H9 (cell line): ENCODE measurements at regions not wholly inside any gene's neighbourhood (a gene's known extent, or its start where the extent isn't known, plus 50 kb on each side); places are given as distances from the start of the nearest gene placed in this dataset.

ENCODE experiments used
- DNase-seq: peaks from one replicate; pipeline ENCODE4 v3.0.0-alpha.2; 2017
- H2AFZ ChIP-seq: one replicate; pipeline ENCODE4 v1.6.1; 2013; ENCODE audit warnings: mild to moderate bottlenecking, low read length, control low read depth, moderate library complexity
- H2AK5ac ChIP-seq: 2 replicates; pipeline ENCODE4 v1.6.1; 2013; ENCODE audit warnings: low read length, control low read depth, mixed read lengths; ENCODE audit not compliant: insufficient read length
- H2BK120ac ChIP-seq: one replicate; pipeline ENCODE4 v1.6.1; 2013; ENCODE audit warnings: low read depth, mild to moderate bottlenecking, low read length, control low read depth, inconsistent platforms; ENCODE audit not compliant: poor library complexity, severe bottlenecking
- H2BK12ac ChIP-seq: 2 replicates; pipeline ENCODE4 v1.6.1; 2013; ENCODE audit warnings: low read length, control low read depth, mixed read lengths, low read depth; ENCODE audit not compliant: insufficient read length
- H2BK15ac ChIP-seq: 2 replicates; pipeline ENCODE4 v1.6.1; 2013; ENCODE audit warnings: low read depth, low read length, control low read depth
- H2BK20ac ChIP-seq: one replicate; pipeline ENCODE4 v1.6.1; 2013; ENCODE audit warnings: low read depth, mild to moderate bottlenecking, low read length, control low read depth, inconsistent platforms; ENCODE audit not compliant: poor library complexity, severe bottlenecking
- H2BK5ac ChIP-seq: 2 replicates; pipeline ENCODE4 v1.6.1; 2013; ENCODE audit warnings: low read length, control low read depth, mixed read lengths; ENCODE audit not compliant: insufficient read length
- H3K14ac ChIP-seq: 2 replicates; pipeline ENCODE4 v1.6.1; 2013; ENCODE audit warnings: low read length, control low read depth; ENCODE audit not compliant: insufficient read depth
- H3K18ac ChIP-seq: 2 replicates; pipeline ENCODE4 v1.6.1; 2013; ENCODE audit warnings: low read depth, mild to moderate bottlenecking, mixed read lengths, low read length, control low read depth; ENCODE audit not compliant: insufficient read length
- H3K23ac ChIP-seq: 2 replicates; pipeline ENCODE4 v1.6.1; 2013; ENCODE audit warnings: low read length, control low read depth, mixed read lengths, low read depth; ENCODE audit not compliant: insufficient read length
- H3K23me2 ChIP-seq: 2 replicates; pipeline ENCODE4 v1.6.1; 2013; ENCODE audit warnings: low read depth, mild to moderate bottlenecking, mixed read lengths, low read length, control low read depth; ENCODE audit not compliant: insufficient read length, poor library complexity, severe bottlenecking
- H3K27ac ChIP-seq: 2 replicates; pipeline ENCODE4 v1.5.1; 2013; ENCODE audit warnings: low read length, control low read depth, mixed read lengths, low read depth; ENCODE audit not compliant: insufficient read length
- H3K27me3 ChIP-seq: 2 replicates; pipeline ENCODE4 v1.6.1; 2013; ENCODE audit warnings: low read length, control low read depth, inconsistent platforms; ENCODE audit not compliant: insufficient read depth
- H3K4ac ChIP-seq: 2 replicates; pipeline ENCODE4 v1.6.1; 2013; ENCODE audit warnings: low read depth, mild to moderate bottlenecking, control low read depth, inconsistent platforms, low read length, moderate library complexity
- H3K4me1 ChIP-seq: 2 replicates; pipeline ENCODE4 v1.6.1; 2013; ENCODE audit warnings: low read length, control low read depth, inconsistent platforms; ENCODE audit not compliant: insufficient read depth
- H3K4me2 ChIP-seq: 2 replicates; pipeline ENCODE4 v1.6.1; 2013; ENCODE audit warnings: low read length, control low read depth, mixed read lengths; ENCODE audit not compliant: insufficient read length, insufficient read depth
- H3K56ac ChIP-seq: 2 replicates; pipeline ENCODE4 v1.6.1; 2013; ENCODE audit warnings: low read depth, mild to moderate bottlenecking, mixed read lengths, low read length, control low read depth; ENCODE audit not compliant: insufficient read length
- H3K79me1 ChIP-seq: 2 replicates; pipeline ENCODE4 v1.6.1; 2013; ENCODE audit warnings: low read depth, mild to moderate bottlenecking, moderate library complexity, low read length, control low read depth, inconsistent platforms; ENCODE audit not compliant: insufficient read depth, poor library complexity, severe bottlenecking
- H3K79me2 ChIP-seq: 2 replicates; pipeline ENCODE4 v1.6.1; 2013; ENCODE audit warnings: low read length, control low read depth, inconsistent platforms; ENCODE audit not compliant: insufficient read depth
- H3K9ac ChIP-seq: 2 replicates; pipeline ENCODE4 v1.6.1; 2013; ENCODE audit warnings: low read length, control low read depth, mixed read lengths; ENCODE audit not compliant: insufficient read length; ENCODE audit errors: extremely low read depth
- H3K9me3 ChIP-seq: one replicate; pipeline ENCODE4 v1.6.1; 2013; ENCODE audit warnings: low read depth, low read length, inconsistent platforms; ENCODE audit not compliant: control insufficient read depth
- H3T11ph ChIP-seq: one replicate; pipeline ENCODE4 v1.6.1; 2013; ENCODE audit warnings: mild to moderate bottlenecking, low read length, control low read depth, inconsistent platforms
- H4K20me1 ChIP-seq: one replicate; pipeline ENCODE4 v1.6.1; 2013; ENCODE audit not compliant: control insufficient read depth, insufficient read length, insufficient read depth
- H4K5ac ChIP-seq: 2 replicates; pipeline ENCODE4 v1.6.1; 2013; ENCODE audit warnings: low read depth, mild to moderate bottlenecking, mixed read lengths, low read length, control low read depth; ENCODE audit not compliant: insufficient read length
- H4K8ac ChIP-seq: replicated peaks from 2 replicates; pipeline ENCODE4 v1.6.1; 2013; ENCODE audit warnings: low read length, control low read depth, mixed read lengths, low read depth; ENCODE audit not compliant: insufficient read length
- H4K91ac ChIP-seq: 2 replicates; pipeline ENCODE4 v1.6.1; 2013; ENCODE audit warnings: low read depth, mild to moderate bottlenecking, moderate library complexity, mixed read lengths, low read length, control low read depth; ENCODE audit not compliant: insufficient read length
- H3K27ac Mint-ChIP-seq, 3 experiments: 2 replicates in 2 of 3; 3 replicates in 1 of 3; pipeline ENCODE4 v1.8.0; 2020 to 2021; ENCODE audit warnings: mixed read lengths in 3 of 3, mild to moderate bottlenecking in 1 of 3, moderate library complexity in 1 of 3
- H3K27me3 Mint-ChIP-seq: 2 replicates; pipeline ENCODE4 v1.8.0; 2021; ENCODE audit warnings: low read depth, mild to moderate bottlenecking, moderate library complexity, mixed read lengths
- H3K36me3 Mint-ChIP-seq, 3 experiments: 2 replicates in 2 of 3; 3 replicates in 1 of 3; pipeline ENCODE4 v1.8.0; 2020 to 2021; ENCODE audit warnings: low read depth in 3 of 3, mixed read lengths in 3 of 3; ENCODE audit not compliant: insufficient read depth in 1 of 3
- H3K4me1 Mint-ChIP-seq, 2 experiments: 2 replicates each; pipeline ENCODE4 v1.8.0; 2020; ENCODE audit warnings: mixed read lengths in 2 of 2
- H3K4me3 Mint-ChIP-seq, 2 experiments: 2 replicates in 1 of 2; 3 replicates in 1 of 2; pipeline ENCODE4 v1.8.0; 2020 to 2021; ENCODE audit warnings: mild to moderate bottlenecking in 2 of 2, mixed read lengths in 2 of 2, moderate library complexity in 1 of 2
- H3K9me3 Mint-ChIP-seq, 2 experiments: 2 replicates in 1 of 2; 3 replicates in 1 of 2; pipeline ENCODE4 v1.8.0; 2020; ENCODE audit warnings: mild to moderate bottlenecking in 2 of 2, mixed read lengths in 2 of 2, moderate library complexity in 1 of 2
- CTCF ChIP-seq: fragments of 200-600 bp; sonication (generic); conservative IDR thresholded peaks from 3 replicates; pipeline ENCODE4 v1.8.0; 2021; ENCODE audit warnings: antibody characterized with exemption, mild to moderate bottlenecking
- WGBS: extraction: QIAGEN DNeasy Blood & Tissue Kit; methylation state at CpG from one replicate; pipeline ENCODE4 v1.1.7; 2013; ENCODE audit warnings: missing lambda C conversion rate, low lambda C conversion rate, mixed read lengths; ENCODE audit not compliant: insufficient read length; ENCODE audit errors: extremely low coverage; 5-methylcytosine and 5-hydroxymethylcytosine counted together

- Histone ChIP-seq H4K8ac (no peak overlapping the region), H2BK120ac (no peak overlapping the region), H4K91ac (no peak overlapping the region), H4K20me1 (no peaks in the 10 kb centered on the region), H3K79me2 (no peaks in the 10 kb centered on the region), H3K4me2 (no peak overlapping the region), H3K56ac (no peak overlapping the region), H3K79me1 (no peaks in the 10 kb centered on the region), H2BK12ac (no peak overlapping the region), H4K5ac (no peak overlapping the region), H3K9me3 (no peaks in the 10 kb centered on the region), H3K23ac (no peak overlapping the region), H2BK20ac (no peak overlapping the region), H2BK15ac (no peak overlapping the region), H3K27me3 (no peaks in the 10 kb centered on the region), H3K18ac (no peak overlapping the region), H3K4ac (no peak overlapping the region), H2AFZ (no peak overlapping the region), H3T11ph (no peak overlapping the region), H2BK5ac (no peak overlapping the region), H3K14ac (no peak overlapping the region), H3K4me1 (no peaks in the 10 kb centered on the region), H3K27ac (no peak overlapping the region), H2AK5ac (no peak overlapping the region), H3K9ac (no peak overlapping the region), H3K23me2 (no peaks in the 10 kb centered on the region)
- no peaks in the 10 kb centered on the region for H3K9me3 Mint-ChIP-seq
- no peak overlapping the region for H3K27ac Mint-ChIP-seq
- peaks cover 0 to 3% of the 10 kb centered on the region in 2 experiments; a peak in 1 of 4 replicates for H3K4me1 Mint-ChIP-seq
- H3K27me3 Mint-ChIP-seq: no peaks in the 10 kb centered on the region
- no peak for TF ChIP-seq CTCF
- DNase-seq: no peak
- no peak overlapping the region for H3K4me3 Mint-ChIP-seq
- H3K36me3 Mint-ChIP-seq: no peaks in the 10 kb centered on the region
- WGBS: no CpG with 5 or more reads among the region's 13 CpGs
Observed at GRCh38 chr1:213793482-213794067, 194.2 kb upstream of the PROX1 start.
